ENCODE measurements at regions not wholly inside any gene's neighbourhood (a gene's known extent, or its start where the extent isn't known, plus 50 kb on each side); places are given as distances from the start of the nearest gene placed in this dataset.

- H3K79me2 ChIP-seq (replicated peaks; ENCODE audit: insufficient read depth), result no peaks in the 10 kb centered on the region
- H3K27ac Mint-ChIP-seq, result no peak overlapping the region
- no peak for TF ChIP-seq EZH2 (IDR thresholded peaks at IDR 0.05; ENCODE audit: low read depth, unreplicated experiment)
- no peak for TF ChIP-seq EZH2phosphoT487 (IDR thresholded peaks at IDR 0.05; ENCODE audit: unreplicated experiment)
- TF ChIP-seq POLR2AphosphoS5 (IDR thresholded peaks at IDR 0.05; ENCODE audit: low read depth), result no peak
- TF ChIP-seq JUNB (IDR thresholded peaks at IDR 0.05; ENCODE audit: unreplicated experiment), result no peak
- TF ChIP-seq ZNF331 (CRISPR knock-in tag; IDR thresholded peaks at IDR 0.05; ENCODE audit: low read depth), result no peak
- TF ChIP-seq ETS1 (IDR thresholded peaks at IDR 0.05), result no peak
- no peak for TF ChIP-seq CREB1 (CRISPR knock-in tag; IDR thresholded peaks at IDR 0.05; ENCODE audit: low read depth)
- no peak for TF ChIP-seq REST (IDR thresholded peaks at IDR 0.05; ENCODE audit: unreplicated experiment)
- no peak for TF ChIP-seq CTCF (conservative IDR thresholded peaks at IDR 0.05; ENCODE audit: low read depth in 2 of 2)
- no peak for TF ChIP-seq ZNF462 (CRISPR knock-in tag; IDR thresholded peaks at IDR 0.05)
- no peak for TF ChIP-seq STAT1 (IDR thresholded peaks at IDR 0.05; ENCODE audit: unreplicated experiment)
- H3K27ac ChIP-seq (ENCODE audit: low read depth), result no peak overlapping the region
- H3K4me2 ChIP-seq, result no peak overlapping the region
- H3K9me3 Mint-ChIP-seq, result peaks cover 55% of the 10 kb centered on the region
- H2AFZ ChIP-seq, result no peak overlapping the region
- H3K9me2 ChIP-seq (ENCODE audit: insufficient read depth), result 0 out of 2 replicates have a peak, but pooled peaks cover 3% of the 10 kb centered on the region
- no peaks in the 10 kb centered on the region for H4K20me1 ChIP-seq (replicated peaks; ENCODE audit: insufficient read depth)
- H3K4me3 Mint-ChIP-seq, result no peak overlapping the region
- peaks cover 5% of the 10 kb centered on the region; the same call in 1 of the 3 replicates for H3K36me3 Mint-ChIP-seq (ENCODE audit: low read depth)
- no peak overlapping the region for H3K4me3 ChIP-seq
- H3K4me1 Mint-ChIP-seq, result peaks cover 4% of the 10 kb centered on the region; the same call in 2 of the 3 replicates
- no peaks in the 10 kb centered on the region for H3K27me3 ChIP-seq (ENCODE audit: insufficient read depth)
- H3K36me3 ChIP-seq (ENCODE audit: insufficient read depth), result no peaks in the 10 kb centered on the region
- H3K4me1 ChIP-seq (ENCODE audit: insufficient read depth), result 0 out of 2 replicates have a peak, but pooled peaks cover 4% of the 10 kb centered on the region
- H3K27me3 Mint-ChIP-seq (ENCODE audit: insufficient read depth, low read depth, poor library complexity), result no peaks in the 10 kb centered on the region
- H3F3A ChIP-seq (replicated peaks; ENCODE audit: low read depth), result no peaks in the 10 kb centered on the region
- peak; percentile 56 for DNase-seq (ENCODE audit: low spot score)
- no peak for ATAC-seq
These were observed 254.5 kb downstream of the TLR4 start for GRCh38 chr9:117958726-117959125.

Measured in GM23338 (cell line).